ENCODE measurements at regions not wholly inside any gene's neighbourhood (a gene's known extent, or its start where the extent isn't known, plus 50 kb on each side); places are given as distances from the start of the nearest gene placed in this dataset.
"Not testable (repeated sequence)": the region's sequence is repeated elsewhere in the genome, so short reads cannot be mapped to it uniquely, and the experiment has no call there.

GRCh38 chr2:87075054-87075790, 53.6 kb upstream of the PLGLB1 start:
- H3K27ac ChIP-seq (ENCODE audit: low read length) = peak overlapping the region; percentile 54; the same call in 1 of the 2 replicates
- H3K4me1 ChIP-seq (ENCODE audit: low read length); H3K27me3 ChIP-seq (replicated peaks; ENCODE audit: insufficient read depth, low read length); H4K20me1 ChIP-seq (ENCODE audit: insufficient read depth, low read length); H3K36me3 ChIP-seq (replicated peaks; ENCODE audit: insufficient read depth, low read length); H3K9me2 ChIP-seq (replicated peaks; ENCODE audit: insufficient read depth, low read length); H2AFZ ChIP-seq (ENCODE audit: low read length); H3F3A ChIP-seq (ENCODE audit: insufficient read depth, low read length); H3K9me3 ChIP-seq (replicated peaks; ENCODE audit: insufficient read depth, low read length): not testable (repeated sequence)
- peaks cover 23% of the 10 kb centered on the region for H3K79me2 ChIP-seq (ENCODE audit: low read length)
- peak overlapping the region; percentile 62 for H3K4me3 ChIP-seq (ENCODE audit: low read length)
- H3K4me2 ChIP-seq (ENCODE audit: low read depth, low read length) = peak overlapping the region; percentile 57
- peak; percentile 7 for DNase-seq
- H3K9ac ChIP-seq (ENCODE audit: low read length) = peak overlapping the region; percentile 60; the same call in 1 of the 2 replicates

DNA sequence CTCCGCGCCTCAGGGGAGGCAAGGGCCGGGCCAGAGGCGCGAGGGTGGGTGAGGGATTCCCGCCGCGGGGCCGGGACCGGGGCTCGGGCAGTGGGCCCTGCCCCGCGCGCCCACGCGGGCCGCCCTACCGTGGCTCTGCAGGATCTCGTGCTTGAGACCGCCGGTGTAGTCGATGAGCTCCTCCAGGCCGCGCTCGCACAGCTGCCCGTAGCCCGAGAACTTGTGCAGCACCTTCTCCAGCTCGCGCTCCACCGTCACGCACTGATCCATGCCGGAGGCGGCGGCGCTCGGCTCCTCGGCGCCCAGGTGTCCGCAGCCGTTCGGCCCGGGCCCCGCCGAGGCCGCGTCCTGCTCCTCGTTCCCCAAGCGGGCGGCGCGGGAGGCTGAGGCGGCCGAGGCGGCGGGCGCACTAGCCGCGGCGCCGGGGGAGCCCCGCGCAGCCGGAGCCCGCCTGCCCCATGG, 54.2 kb upstream of the PLGLB1 start:
- not testable (repeated sequence) for H3F3A ChIP-seq (ENCODE audit: insufficient read depth, low read length); H3K9me3 ChIP-seq (replicated peaks; ENCODE audit: insufficient read depth, low read length); H2AFZ ChIP-seq (ENCODE audit: low read length); H3K4me2 ChIP-seq (ENCODE audit: low read depth, low read length); H3K36me3 ChIP-seq (replicated peaks; ENCODE audit: insufficient read depth, low read length); H3K9me2 ChIP-seq (replicated peaks; ENCODE audit: insufficient read depth, low read length); H3K27me3 ChIP-seq (replicated peaks; ENCODE audit: insufficient read depth, low read length); H4K20me1 ChIP-seq (ENCODE audit: insufficient read depth, low read length); H3K4me1 ChIP-seq (ENCODE audit: low read length)
- peak overlapping the region; percentile 60; the same call in 1 of the 2 replicates for H3K9ac ChIP-seq (ENCODE audit: low read length)
- peaks cover 17% of the 10 kb centered on the region for H3K79me2 ChIP-seq (ENCODE audit: low read length)
- H3K27ac ChIP-seq (ENCODE audit: low read length) = peak overlapping the region; percentile 71; the same call in 1 of the 2 replicates
- peak overlapping the region; percentile 63 for H3K4me3 ChIP-seq (ENCODE audit: low read length)
- DNase-seq = peak; percentile 63

- not testable (repeated sequence) for H3K4me1 ChIP-seq (ENCODE audit: low read length); H3K9me2 ChIP-seq (replicated peaks; ENCODE audit: insufficient read depth, low read length); H4K20me1 ChIP-seq (ENCODE audit: insufficient read depth, low read length); H3K27me3 ChIP-seq (replicated peaks; ENCODE audit: insufficient read depth, low read length); H3K9me3 ChIP-seq (replicated peaks; ENCODE audit: insufficient read depth, low read length); H3K4me2 ChIP-seq (ENCODE audit: low read depth, low read length); H3F3A ChIP-seq (ENCODE audit: insufficient read depth, low read length); H3K36me3 ChIP-seq (replicated peaks; ENCODE audit: insufficient read depth, low read length)
- peak overlapping the region; percentile 71; the same call in 1 of the 2 replicates for H3K27ac ChIP-seq (ENCODE audit: low read length)
- 0 out of 2 replicates have a peak overlapping the region, but pooled peaks have one; percentile 69 for H2AFZ ChIP-seq (ENCODE audit: low read length)
- DNase-seq = peak; percentile 87
- peaks cover 15% of the 10 kb centered on the region for H3K79me2 ChIP-seq (ENCODE audit: low read length)
- H3K4me3 ChIP-seq (ENCODE audit: low read length) = peak overlapping the region; percentile 63
- peak overlapping the region; percentile 70; the same call in 1 of the 2 replicates for H3K9ac ChIP-seq (ENCODE audit: low read length)
These were observed 54.8 kb upstream of the PLGLB1 start for GRCh38 chr2:87076253-87077123.

GRCh38 chr2:87077124-87077446, 55.4 kb upstream of the PLGLB1 start:
- H3K9ac ChIP-seq (ENCODE audit: low read length) = peak overlapping the region; percentile 70; the same call in 1 of the 2 replicates
- H3F3A ChIP-seq (ENCODE audit: insufficient read depth, low read length); H3K27me3 ChIP-seq (replicated peaks; ENCODE audit: insufficient read depth, low read length); H3K9me3 ChIP-seq (replicated peaks; ENCODE audit: insufficient read depth, low read length); H3K36me3 ChIP-seq (replicated peaks; ENCODE audit: insufficient read depth, low read length); H4K20me1 ChIP-seq (ENCODE audit: insufficient read depth, low read length); H3K4me2 ChIP-seq (ENCODE audit: low read depth, low read length); H3K9me2 ChIP-seq (replicated peaks; ENCODE audit: insufficient read depth, low read length); DNase-seq; H3K4me1 ChIP-seq (ENCODE audit: low read length): not testable (repeated sequence)
- peak overlapping the region; percentile 63 for H3K4me3 ChIP-seq (ENCODE audit: low read length)
- H3K79me2 ChIP-seq (ENCODE audit: low read length) = peaks cover 15% of the 10 kb centered on the region
- H3K27ac ChIP-seq (ENCODE audit: low read length) = peak overlapping the region; percentile 24; the same call in 1 of the 2 replicates
- H2AFZ ChIP-seq (ENCODE audit: low read length) = 0 out of 2 replicates have a peak overlapping the region, but pooled peaks have one; percentile 69

GRCh38 chr2:87081727-87082126, 60.1 kb upstream of the PLGLB1 start:
- not testable (repeated sequence) for H3K9me2 ChIP-seq (replicated peaks; ENCODE audit: insufficient read depth, low read length); H3K36me3 ChIP-seq (replicated peaks; ENCODE audit: insufficient read depth, low read length); H3K4me2 ChIP-seq (ENCODE audit: low read depth, low read length); H3K9me3 ChIP-seq (replicated peaks; ENCODE audit: insufficient read depth, low read length); DNase-seq; H3K27ac ChIP-seq (ENCODE audit: low read length); H3K79me2 ChIP-seq (ENCODE audit: low read length); H3K27me3 ChIP-seq (replicated peaks; ENCODE audit: insufficient read depth, low read length); H3K9ac ChIP-seq (ENCODE audit: low read length); H3K4me1 ChIP-seq (ENCODE audit: low read length); H2AFZ ChIP-seq (ENCODE audit: low read length); H3K4me3 ChIP-seq (ENCODE audit: low read length); H4K20me1 ChIP-seq (ENCODE audit: insufficient read depth, low read length); H3F3A ChIP-seq (ENCODE audit: insufficient read depth, low read length)

DNA sequence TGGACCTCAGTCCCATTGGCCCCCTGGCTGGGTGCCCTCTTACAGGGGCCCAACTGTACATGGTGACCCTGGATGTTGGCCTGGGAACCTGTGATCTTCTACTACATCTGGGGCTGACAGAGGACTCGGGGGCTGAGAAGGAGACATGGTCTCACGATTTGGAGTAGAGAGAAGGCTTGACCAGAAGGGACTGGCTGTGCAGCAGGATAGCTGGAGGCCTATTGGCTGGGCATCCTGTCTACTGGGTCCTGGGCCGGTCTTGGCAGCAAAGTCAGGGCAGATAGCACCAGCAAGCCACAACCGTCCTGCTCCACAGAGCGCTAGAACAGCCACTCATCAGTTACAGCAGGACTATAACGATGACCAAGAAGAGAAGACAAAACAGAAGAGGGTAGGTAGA, 66.4 kb upstream of the PLGLB1 start:
- H3K27me3 ChIP-seq (replicated peaks; ENCODE audit: insufficient read depth, low read length); H3K4me1 ChIP-seq (ENCODE audit: low read length); H3K9ac ChIP-seq (ENCODE audit: low read length); H3K27ac ChIP-seq (ENCODE audit: low read length); H3K9me2 ChIP-seq (replicated peaks; ENCODE audit: insufficient read depth, low read length); H3K79me2 ChIP-seq (ENCODE audit: low read length); DNase-seq; H3K4me3 ChIP-seq (ENCODE audit: low read length); H3K4me2 ChIP-seq (ENCODE audit: low read depth, low read length); H3K36me3 ChIP-seq (replicated peaks; ENCODE audit: insufficient read depth, low read length); H3K9me3 ChIP-seq (replicated peaks; ENCODE audit: insufficient read depth, low read length); H2AFZ ChIP-seq (ENCODE audit: low read length); H3F3A ChIP-seq (ENCODE audit: insufficient read depth, low read length); H4K20me1 ChIP-seq (ENCODE audit: insufficient read depth, low read length): not testable (repeated sequence)

DNA sequence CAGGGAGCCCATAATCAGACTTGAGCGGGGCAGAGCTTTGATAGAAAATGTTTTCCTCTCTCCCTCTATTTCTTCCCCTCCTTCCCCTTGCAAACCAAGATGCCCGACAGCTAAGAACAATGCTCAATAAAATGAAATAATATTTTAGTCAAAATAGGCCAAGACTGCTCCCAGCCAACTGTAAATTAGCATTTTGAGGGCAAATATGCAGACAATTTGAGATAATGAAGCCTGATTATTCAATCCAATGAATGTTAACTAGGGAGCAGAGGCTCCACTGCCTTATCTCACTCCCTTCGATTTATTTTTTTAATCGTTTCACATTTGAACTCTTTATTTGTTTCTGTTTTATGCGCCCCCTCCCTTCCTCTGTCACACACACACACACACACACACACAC, 67.8 kb upstream of the PLGLB1 start:
- not testable (repeated sequence) for H3K4me1 ChIP-seq (ENCODE audit: low read length); H3F3A ChIP-seq (ENCODE audit: insufficient read depth, low read length); H3K4me3 ChIP-seq (ENCODE audit: low read length); H3K27me3 ChIP-seq (replicated peaks; ENCODE audit: insufficient read depth, low read length); H3K9me3 ChIP-seq (replicated peaks; ENCODE audit: insufficient read depth, low read length); H3K9me2 ChIP-seq (replicated peaks; ENCODE audit: insufficient read depth, low read length); H3K4me2 ChIP-seq (ENCODE audit: low read depth, low read length); H3K79me2 ChIP-seq (ENCODE audit: low read length); H3K9ac ChIP-seq (ENCODE audit: low read length); H3K36me3 ChIP-seq (replicated peaks; ENCODE audit: insufficient read depth, low read length); H2AFZ ChIP-seq (ENCODE audit: low read length); H3K27ac ChIP-seq (ENCODE audit: low read length); H4K20me1 ChIP-seq (ENCODE audit: insufficient read depth, low read length); DNase-seq

Measured in MM.1S (cell line).